ENCODE measurements at regions not wholly inside any gene's neighbourhood (a gene's known extent, or its start where the extent isn't known, plus 50 kb on each side); places are given as distances from the start of the nearest gene placed in this dataset.

GRCh38 chr4:23365086-23365485, 524.8 kb downstream of the PPARGC1A start:
- no peak overlapping the region for H3K4me3 ChIP-seq (ENCODE audit: low read depth, low read length)
- DNase-seq (ENCODE audit: low read depth): no peak
- TF ChIP-seq CTCF (conservative IDR thresholded peaks at IDR 0.05; ENCODE audit: low read depth, low read length): no peak

- TF ChIP-seq CTCF (conservative IDR thresholded peaks at IDR 0.05; ENCODE audit: low read depth, low read length): no peak
- DNase-seq (ENCODE audit: low read depth): no peak
- H3K4me3 ChIP-seq (ENCODE audit: low read depth, low read length): no peak overlapping the region
Measured at GRCh38 chr4:23364167-23364566, 525.7 kb downstream of the PPARGC1A start.

GRCh38 chr4:23361453-23361852, 528.4 kb downstream of the PPARGC1A start:
- no peak for TF ChIP-seq CTCF (conservative IDR thresholded peaks at IDR 0.05; ENCODE audit: low read depth, low read length)
- no peak overlapping the region for H3K4me3 ChIP-seq (ENCODE audit: low read depth, low read length)
- DNase-seq (ENCODE audit: low read depth): no peak

GRCh38 chr4:23360718-23361117, 529.1 kb downstream of the PPARGC1A start:
- DNase-seq (ENCODE audit: low read depth): no peak
- no peak for TF ChIP-seq CTCF (conservative IDR thresholded peaks at IDR 0.05; ENCODE audit: low read depth, low read length)
- no peak overlapping the region for H3K4me3 ChIP-seq (ENCODE audit: low read depth, low read length)

GRCh38 chr4:23355258-23355657, 534.6 kb downstream of the PPARGC1A start:
- no peak for DNase-seq (ENCODE audit: low read depth)
- no peak for TF ChIP-seq CTCF (conservative IDR thresholded peaks at IDR 0.05; ENCODE audit: low read depth, low read length)
- H3K4me3 ChIP-seq (ENCODE audit: low read depth, low read length): no peak overlapping the region

GRCh38 chr4:23353200-23353599, 536.6 kb downstream of the PPARGC1A start:
- no peak for TF ChIP-seq CTCF (conservative IDR thresholded peaks at IDR 0.05; ENCODE audit: low read depth, low read length)
- no peak for DNase-seq (ENCODE audit: low read depth)

GRCh38 chr4:23348789-23349498, 540.9 kb downstream of the PPARGC1A start:
- no peak for TF ChIP-seq CTCF (conservative IDR thresholded peaks at IDR 0.05; ENCODE audit: low read depth, low read length)
- no peak overlapping the region for H3K4me3 ChIP-seq (ENCODE audit: low read depth, low read length)
- no peak for DNase-seq (ENCODE audit: low read depth)

More at GRCh38 chr4:23353200-23353599, 536.6 kb downstream of the PPARGC1A start:
- H3K4me3 ChIP-seq (ENCODE audit: low read depth, low read length): no peak overlapping the region
